HG02852 (cell line): ENCODE measurements at regions not wholly inside any gene's neighbourhood (a gene's known extent, or its start where the extent isn't known, plus 50 kb on each side); places are given as distances from the start of the nearest gene placed in this dataset.
A peak's percentile ranks its signal among the peaks of the same experiment; 100 is the strongest.

Experiments used
- ATAC-seq: cut with Tn5 transposase; IDR thresholded peaks from one replicate; pipeline ENCODE4 v1.9.1; 2021; ENCODE audit warnings: mild to moderate bottlenecking, moderate library complexity; ENCODE audit not compliant: unreplicated experiment

DNA sequence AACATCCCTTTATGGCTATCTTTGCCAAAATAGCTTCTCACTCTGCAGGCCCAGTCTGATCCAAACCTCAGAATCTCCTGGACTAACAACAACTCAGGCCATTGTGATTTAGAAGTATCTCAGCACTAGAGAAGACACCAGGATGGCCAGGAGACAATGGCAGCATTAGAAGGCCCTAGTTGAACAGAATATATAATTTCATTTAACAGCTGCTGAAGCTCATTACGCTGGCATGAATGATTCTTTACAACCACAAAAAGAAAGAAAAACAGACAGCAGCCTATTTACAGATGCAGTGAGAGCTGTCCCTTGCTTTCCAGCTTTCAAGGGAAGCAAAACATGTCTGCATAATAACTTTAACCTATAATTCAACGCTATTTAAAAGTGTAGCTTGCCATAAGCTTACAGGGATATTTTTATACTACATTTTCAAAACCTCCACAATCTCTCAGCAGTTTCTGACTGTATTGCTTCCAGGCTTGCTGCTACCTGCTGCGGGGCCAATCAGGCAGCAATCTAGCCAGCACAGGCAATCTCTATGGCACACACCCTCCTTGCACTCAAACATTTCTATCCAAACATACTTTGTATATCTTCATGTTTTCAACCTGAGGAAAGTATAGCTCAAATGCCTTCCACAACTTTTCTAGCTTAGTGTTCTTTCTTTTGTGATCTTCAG, 107.3 kb downstream of the OGFRL1 start:
- no peak for ATAC-seq

DNA sequence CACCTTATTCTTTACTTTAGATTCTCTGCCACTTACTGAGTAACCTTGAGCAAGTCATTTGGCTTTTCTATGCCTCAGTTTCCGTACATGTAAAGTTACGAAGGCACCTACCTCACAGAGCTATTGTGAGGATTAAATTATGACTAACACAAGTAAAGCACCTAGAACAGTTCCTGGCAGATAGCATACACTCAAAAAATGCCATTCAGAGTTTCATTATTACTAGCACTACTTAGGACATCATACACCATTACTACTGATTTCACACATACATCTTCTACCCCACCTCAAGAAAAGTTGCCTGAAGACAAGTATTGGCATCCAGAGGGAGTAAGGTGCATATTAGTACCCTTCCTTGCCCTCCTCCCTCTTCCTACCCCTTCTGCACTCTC, 107.8 kb downstream of the OGFRL1 start:
- ATAC-seq: peak; percentile 90

DNA sequence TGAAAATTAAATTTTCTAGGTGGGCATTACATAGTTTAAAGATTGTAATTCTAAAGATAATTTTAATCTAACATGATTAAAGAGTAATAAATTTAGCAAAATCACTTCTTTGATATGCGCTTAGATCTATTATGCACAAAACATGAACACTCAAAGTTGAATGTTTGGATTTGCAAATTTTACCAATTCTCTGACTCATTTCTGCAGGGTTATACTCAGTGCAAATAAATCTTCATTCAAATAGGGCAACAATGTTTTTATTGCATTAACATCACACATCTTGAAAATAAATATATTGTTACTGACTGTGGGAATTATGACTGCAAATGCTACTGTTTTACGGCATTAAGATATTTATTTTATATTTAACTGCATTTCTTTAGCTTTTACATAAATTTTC, 110.7 kb downstream of the OGFRL1 start:
- ATAC-seq: no peak

GRCh38 chr6:71400852-71401251, 112.2 kb downstream of the OGFRL1 start:
- ATAC-seq: no peak

- no peak for ATAC-seq
These were observed 113.5 kb downstream of the OGFRL1 start for GRCh38 chr6:71402096-71402495.

- no peak for ATAC-seq
These were observed 115.0 kb downstream of the OGFRL1 start for GRCh38 chr6:71403422-71404134.

- no peak for ATAC-seq
These were observed 115.7 kb downstream of the OGFRL1 start for GRCh38 chr6:71404145-71404966.

GRCh38 chr6:71404967-71405278, 116.3 kb downstream of the OGFRL1 start:
- ATAC-seq: no peak

DNA sequence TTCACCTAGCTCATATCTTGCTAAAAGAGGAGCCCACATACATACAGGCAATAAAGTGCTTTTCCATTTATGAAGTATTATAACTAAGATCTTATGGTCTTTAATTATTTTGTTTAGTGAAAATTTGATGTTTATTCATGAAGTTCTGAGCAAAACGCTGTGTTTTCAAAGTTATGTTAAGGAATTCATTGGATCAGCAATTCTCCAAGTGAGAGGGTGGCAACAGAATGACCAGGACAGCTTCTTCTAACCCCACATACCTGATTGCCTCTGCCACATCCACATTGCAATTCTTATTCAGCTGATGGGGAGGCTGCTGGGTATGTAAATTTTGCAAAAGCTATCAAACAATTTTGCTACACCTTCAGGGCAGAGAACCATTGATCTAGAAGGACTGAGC, 116.8 kb downstream of the OGFRL1 start:
- no peak for ATAC-seq

DNA sequence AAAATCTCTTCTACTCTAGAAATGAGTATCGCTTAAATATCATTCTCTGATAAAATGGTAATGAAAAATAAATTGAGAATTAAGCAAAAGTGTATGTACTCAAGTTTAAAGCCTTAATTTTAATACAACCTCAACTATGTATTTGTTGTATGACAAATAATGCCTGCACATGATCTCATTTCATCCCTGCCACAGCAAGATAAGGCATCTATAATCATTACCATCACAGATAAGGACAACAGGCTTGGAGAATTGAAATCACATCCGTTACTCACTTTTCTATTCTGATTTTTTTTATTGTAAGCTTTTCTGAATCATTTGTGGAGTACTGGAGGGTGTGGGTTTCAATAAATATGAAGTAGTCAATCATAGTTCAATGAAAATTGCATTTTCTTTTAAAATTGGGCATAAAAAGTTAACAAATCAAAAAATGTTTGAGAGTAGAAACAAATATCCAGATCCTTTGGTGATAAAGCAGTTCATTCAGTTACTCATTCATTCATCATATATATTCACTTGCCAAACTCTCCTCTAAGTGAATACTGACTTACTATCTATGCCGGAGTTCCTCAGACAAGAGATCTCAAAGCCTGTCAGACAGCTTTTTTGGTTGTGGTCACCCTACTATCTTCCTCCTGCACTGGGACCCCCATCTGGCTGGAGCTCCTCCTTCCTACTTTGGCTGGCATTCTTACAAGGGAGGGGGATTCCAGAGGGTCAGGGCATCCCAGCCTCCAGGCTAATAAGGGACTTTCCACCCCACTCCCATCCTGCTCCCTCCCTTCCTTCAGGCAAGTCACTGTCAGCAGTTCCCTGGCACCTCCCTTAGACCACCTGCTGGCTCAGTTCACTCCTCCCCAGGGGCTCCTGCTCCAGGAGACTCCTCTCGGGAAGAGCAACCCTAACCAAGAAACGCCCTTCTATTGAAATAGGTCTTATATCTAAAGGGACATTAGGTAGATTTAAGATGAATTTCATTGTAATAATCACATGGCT, 118.6 kb downstream of the OGFRL1 start:
- ATAC-seq: no peak

GRCh38 chr6:71408787-71409723, 120.4 kb downstream of the OGFRL1 start:
- ATAC-seq: no peak

- ATAC-seq: no peak
These were observed 121.6 kb downstream of the OGFRL1 start for GRCh38 chr6:71410164-71410566.

DNA sequence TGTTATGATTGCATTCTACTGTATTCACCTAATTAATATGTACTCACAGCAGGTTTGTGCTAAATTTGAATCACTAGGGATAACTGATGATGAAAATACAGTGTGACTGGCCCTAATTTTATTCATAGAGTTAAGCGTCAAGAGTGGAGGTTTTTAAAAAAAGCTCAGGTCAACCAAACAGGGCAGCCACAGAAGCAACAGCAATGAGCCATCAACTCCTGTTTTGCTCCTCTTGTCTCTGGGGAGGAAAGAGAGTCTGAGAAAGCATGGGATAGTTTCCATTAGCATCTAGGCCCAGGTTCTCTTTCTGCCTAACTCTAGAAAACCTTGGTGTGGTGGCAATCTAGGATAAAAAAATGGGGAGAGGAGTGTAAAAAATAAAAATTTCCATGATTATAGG, 122.1 kb downstream of the OGFRL1 start:
- no peak for ATAC-seq

- no peak for ATAC-seq
These were observed 123.3 kb downstream of the OGFRL1 start for GRCh38 chr6:71411882-71412281.

DNA sequence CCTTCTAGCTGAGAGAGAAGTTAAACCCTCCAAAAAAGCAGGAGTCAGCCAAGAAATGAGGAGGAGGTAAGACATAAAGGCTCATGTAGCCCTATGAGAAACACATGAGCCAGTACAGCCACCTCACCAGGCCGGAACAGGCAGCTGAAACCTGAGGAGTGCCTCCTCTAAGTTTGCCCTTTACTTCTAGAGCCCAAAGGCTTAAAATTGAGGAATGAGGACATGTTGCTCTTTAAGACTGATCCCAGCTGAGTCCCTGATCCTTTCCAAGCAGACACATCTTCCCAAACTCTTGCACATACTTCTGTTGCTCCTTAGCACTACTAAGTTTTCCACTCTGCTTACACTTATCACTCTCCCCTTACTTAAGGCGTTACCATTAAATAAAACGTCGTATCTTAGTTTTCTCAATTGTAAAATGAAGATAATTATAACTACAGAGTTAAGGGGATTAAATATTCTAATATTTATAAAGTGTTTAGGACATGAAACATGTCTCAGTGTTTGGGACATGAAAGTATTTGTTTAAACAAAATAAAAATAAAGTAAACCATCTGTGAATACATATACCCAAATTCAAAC, 124.0 kb downstream of the OGFRL1 start:
- no peak for ATAC-seq

GRCh38 chr6:71414486-71414885, 125.9 kb downstream of the OGFRL1 start:
- ATAC-seq: no peak

GRCh38 chr6:71419217-71420094, 130.8 kb downstream of the OGFRL1 start:
- no peak for ATAC-seq

GRCh38 chr6:71420095-71420692, 131.6 kb downstream of the OGFRL1 start:
- peak; percentile 40 for ATAC-seq
